NCI-H460 (cell line): ENCODE measurements at regions not wholly inside any gene's neighbourhood (a gene's known extent, or its start where the extent isn't known, plus 50 kb on each side); places are given as distances from the start of the nearest gene placed in this dataset.
"Not testable (repeated sequence)": the region's sequence is repeated elsewhere in the genome, so short reads cannot be mapped to it uniquely, and the experiment has no call there.

Experiments used
- DNase-seq: peaks from one replicate; pipeline ENCODE4 v3.0.0-alpha.2; 2016; ENCODE audit warnings: low read depth; ENCODE audit errors: extremely low read depth

DNA sequence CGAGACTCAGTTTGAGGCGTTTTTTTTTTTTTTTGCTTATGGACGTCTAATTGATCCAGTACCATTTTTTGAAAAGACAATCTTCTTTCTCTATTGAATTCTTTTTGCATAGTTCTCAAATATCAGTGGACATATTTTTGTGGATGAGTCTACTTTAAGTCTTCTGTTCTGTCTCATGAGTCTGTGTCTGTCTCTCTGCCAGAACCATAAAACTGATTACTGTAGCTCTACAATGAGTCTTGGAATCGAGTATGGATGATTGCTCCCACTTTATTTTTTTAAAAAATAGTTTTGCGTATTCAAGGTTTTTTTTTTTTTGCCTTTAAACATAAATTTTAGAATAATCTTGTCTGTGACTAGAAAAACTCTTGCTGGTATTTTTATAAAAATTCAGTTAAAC, 323.5 kb downstream of the ZNF326 start:
- DNase-seq, result no peak

DNA sequence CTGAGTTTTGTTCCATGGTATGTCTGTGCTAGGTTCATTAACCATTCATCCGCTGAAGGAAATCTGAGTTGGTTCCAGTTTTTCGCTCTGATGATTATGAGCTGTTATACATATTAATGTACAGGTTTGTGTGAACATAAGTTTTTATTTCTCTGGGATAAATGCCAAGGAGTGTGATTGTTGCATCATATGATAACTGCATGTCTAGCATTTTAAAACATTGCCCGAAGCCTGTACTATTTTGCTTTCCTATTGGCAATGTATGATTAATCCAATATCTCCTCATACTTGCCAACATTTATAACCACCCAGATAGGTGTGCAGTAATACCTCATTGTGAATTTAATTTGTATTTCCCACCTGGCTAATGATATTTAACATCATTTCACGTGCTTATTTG, 322.7 kb downstream of the ZNF326 start:
- DNase-seq, result no peak

- DNase-seq, result no peak
Observed at GRCh38 chr1:90314533-90314932, 319.6 kb downstream of the ZNF326 start.

DNA sequence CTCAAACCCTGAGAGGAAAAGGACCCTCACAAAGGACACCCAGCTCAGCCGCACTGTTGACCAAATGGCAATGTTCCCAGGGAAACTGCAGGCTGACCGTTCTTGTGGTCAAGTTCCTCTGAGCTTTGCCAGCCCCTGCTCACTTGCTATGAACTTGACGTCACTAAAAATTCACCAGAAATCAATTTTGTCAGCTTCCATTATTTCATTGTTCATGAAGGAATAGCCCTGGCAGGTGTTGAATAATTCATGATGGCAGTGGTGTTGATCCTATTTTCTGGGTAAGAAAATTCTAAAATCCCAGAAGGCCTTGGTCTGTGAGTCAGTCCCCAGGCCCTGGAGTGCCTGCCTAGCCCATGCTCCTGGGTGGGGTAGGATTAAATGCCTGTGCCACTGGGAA, 318.9 kb downstream of the ZNF326 start:
- DNase-seq, result no peak

DNA sequence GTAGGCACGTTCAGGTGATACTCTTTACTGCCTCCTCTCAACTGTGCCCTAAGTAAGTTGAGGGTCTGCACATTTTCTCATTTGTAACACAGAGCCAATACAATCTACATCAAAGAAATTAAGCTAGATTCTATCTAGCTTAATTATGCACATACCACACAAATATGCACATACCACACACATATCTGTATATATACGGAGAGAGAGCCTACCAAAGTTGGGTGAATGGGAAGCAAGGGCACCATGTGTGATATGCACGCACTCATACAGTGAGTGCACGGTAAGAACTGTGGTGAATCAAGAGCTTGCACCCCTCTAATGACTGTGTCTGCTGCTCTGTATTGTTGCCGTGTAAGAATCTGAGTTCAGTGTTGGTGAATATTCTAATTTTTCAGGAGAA, 314.9 kb downstream of the ZNF326 start:
- no peak for DNase-seq

DNA sequence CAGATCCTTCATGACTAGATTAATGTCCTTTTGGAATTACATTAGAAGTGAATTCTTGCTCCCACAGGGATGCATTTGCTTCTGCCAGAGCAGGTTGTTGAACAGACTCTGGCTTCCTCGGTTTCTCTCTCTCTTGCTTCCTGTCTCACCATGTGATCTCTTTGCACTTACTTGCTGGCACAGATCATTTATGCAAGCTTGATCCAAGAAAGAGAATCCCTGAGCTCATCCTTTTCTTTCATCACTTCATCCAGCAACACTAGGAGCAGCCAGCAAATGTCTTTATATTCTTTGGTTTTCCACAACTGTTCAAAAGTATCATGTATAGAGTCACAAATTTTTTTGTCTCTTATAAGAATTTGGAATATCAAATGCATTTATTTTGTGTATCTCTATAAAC, 313.5 kb downstream of the ZNF326 start:
- no peak for DNase-seq

DNA sequence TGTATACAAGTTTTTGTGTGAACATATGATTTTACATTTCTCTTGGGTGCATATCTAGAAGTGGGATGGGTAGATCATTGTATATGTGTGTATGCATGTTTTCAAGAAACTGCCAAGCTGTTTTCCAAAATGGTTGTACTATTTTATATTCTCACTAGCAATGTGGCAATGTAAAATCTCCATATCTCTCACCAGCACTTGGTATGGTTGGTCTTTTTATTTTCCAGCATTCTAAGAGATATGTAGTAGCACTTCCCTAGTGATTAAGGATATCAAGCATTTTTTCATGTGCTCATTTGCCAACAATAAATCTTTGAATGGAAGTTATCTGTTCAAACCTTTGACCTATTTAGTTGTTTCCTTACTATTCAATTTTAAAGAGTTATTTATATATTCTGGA, 310.7 kb downstream of the ZNF326 start:
- no peak for DNase-seq

DNA sequence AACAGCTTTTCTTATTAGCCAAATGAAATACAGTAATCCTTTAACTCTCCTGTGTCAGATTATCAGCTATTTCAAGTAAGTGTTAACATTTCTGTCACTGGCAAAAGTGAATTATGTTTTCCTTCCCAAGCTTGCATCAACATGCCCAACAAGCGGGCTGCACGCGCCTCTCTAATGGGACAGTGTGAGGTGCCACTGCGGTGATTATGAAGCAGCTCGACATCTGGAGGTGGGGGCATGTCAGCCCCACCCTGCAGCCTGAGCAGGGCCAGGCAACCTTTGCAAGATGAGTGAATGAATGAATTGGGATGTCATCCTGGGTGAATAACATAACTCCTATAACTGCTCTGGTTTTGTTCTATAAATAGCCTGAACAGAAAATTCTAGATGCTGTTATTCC, 301.4 kb downstream of the ZNF326 start:
- no peak for DNase-seq

DNA sequence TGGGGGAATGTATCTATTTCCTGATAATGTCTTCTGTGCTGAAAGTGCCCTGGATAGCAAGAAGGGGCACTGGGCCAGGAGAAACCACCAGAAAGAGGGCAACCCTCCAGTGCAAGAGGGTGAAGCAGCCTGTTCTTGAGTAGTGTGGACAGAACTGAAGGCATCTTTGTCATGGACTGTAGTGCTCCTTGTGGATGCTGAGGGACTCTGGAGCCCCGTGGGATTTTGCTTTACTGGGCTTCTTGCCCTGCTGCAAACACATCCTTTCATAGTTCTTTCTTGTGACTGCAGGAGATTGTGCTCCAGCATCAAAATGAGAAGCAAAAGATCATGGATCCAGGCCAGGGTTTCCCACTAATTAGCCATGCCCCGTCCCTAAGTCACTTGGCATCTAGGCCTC, 300.6 kb downstream of the ZNF326 start:
- DNase-seq, result no peak

- no peak for DNase-seq
Observed at GRCh38 chr1:90291431-90292216, 296.7 kb downstream of the ZNF326 start.

DNA sequence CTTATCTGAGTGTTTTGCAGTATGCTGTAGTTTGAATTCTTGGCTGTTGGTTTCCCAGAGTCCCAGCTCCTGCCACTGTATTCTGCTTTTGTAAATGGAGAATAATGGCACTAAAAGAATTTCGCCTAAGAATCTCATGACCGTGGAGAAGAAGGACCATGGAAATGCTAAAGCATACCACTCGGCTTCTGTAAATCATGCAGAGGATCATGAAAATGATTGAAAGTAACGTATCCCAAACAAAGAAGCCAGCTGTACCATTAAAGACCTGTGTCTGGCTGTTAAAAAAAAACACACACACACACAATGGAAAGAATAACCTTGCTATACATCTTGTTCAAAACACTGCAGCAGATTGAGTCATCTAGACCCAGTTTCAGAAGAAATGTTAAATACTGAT, 287.9 kb downstream of the ZNF326 start:
- DNase-seq, result no peak

- not testable (repeated sequence) for DNase-seq
Observed at GRCh38 chr1:90281886-90282285, 287.0 kb downstream of the ZNF326 start.

DNA sequence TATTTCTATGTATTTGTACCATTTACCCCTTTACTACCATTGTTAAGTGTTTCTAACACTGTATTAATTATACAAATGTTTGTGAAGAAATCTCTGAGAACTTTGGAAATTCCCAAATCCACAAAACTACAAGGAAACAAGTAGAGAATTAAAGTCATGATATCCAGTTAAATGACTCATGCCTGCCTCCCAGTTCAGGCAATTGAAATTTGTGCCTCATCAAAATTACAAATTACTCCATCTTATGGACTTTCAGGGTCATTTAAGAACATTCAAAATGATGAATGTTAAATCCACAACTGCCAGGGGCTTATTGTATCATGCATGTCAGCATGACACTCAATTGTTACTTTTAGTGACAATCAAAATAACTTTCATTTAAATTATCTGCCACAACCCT, 282.4 kb downstream of the ZNF326 start:
- no peak for DNase-seq

DNA sequence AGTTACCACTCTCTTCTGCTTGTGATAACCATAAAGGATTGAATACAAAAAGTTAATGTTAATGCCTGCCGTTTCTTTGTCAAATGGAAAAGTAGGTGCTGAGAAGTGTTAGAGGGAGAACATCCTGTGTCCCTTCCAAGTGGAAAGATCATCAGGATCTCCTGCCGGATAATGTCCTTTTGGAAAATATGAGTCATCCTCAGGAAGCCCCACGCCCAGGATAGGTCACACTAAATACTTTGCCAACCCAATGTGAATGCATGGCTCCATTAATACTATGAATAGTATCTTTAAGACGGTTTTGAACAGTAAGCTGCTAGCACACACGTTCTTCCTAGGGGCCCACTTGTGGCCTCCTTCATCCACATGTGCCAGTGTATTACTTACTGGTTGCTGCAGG, 279.5 kb downstream of the ZNF326 start:
- DNase-seq, result no peak

- no peak for DNase-seq
Observed at GRCh38 chr1:90273241-90273774, 278.4 kb downstream of the ZNF326 start.

- no peak for DNase-seq
Observed at GRCh38 chr1:90262791-90263190, 267.9 kb downstream of the ZNF326 start.

- DNase-seq, result no peak
Observed at GRCh38 chr1:90262286-90262685, 267.4 kb downstream of the ZNF326 start.

GRCh38 chr1:90246069-90246468, 251.2 kb downstream of the ZNF326 start:
- DNase-seq, result no peak

DNA sequence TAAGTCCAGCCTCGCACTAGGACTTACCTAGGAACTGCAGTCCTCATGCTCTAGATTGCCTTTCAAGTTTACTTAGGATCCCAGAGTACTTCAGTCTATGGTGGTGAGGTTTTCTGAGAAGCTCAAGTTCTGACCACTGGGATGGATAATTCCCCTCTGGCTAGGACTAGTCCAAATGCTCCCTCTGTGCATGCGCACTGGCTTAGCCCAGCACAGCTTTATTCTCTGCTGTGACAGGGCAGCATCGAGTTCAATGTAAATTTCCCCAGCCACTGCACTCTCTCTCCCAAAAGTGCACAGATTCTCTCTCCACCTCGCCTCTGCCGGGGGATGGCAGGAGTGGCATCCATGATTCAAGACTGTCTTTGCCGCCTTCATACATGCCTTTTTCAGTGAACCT, 241.6 kb downstream of the ZNF326 start:
- no peak for DNase-seq

DNA sequence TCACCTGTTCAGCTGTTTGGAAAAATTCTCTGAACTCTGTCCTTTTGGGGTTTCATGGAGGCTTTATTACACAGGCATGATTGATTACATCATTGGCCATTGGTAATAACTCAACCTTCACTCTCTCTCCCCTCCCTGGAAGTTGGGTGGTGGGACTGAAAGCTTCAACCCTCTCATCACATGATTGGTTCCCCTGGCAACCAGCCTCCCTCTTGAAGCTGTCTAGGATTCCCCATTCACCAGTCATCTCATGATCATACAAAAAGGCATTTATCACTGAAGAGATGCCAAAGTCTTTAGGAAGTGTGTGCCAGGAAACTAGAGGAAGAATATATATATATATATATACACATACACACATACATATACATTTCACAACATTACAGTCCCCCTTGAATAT, 228.5 kb downstream of the ZNF326 start:
- DNase-seq, result no peak

GRCh38 chr1:90220941-90221693, 226.2 kb downstream of the ZNF326 start:
- no peak for DNase-seq

DNA sequence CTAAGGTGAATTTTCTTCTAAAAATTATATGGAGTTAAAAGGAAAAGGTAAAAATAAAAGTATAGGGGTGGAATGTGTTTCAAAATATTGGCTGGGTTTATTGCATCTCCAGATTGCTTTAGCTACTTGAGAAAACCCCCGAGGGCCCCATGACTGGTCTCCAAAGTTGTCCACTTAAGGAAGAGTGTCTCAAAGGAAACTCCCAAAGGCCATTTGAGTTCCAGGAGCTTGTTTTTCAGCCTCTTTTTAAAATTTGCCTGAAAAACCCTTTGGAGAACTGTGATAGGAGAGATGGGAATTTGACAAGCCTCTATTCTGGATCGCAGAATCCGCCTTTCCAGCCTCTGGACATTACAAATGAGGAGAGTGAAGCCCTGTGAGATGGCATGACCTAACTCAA, 225.6 kb downstream of the ZNF326 start:
- DNase-seq, result no peak
